GM19467 (cell line): ENCODE measurements at regions not wholly inside any gene's neighbourhood (a gene's known extent, or its start where the extent isn't known, plus 50 kb on each side); places are given as distances from the start of the nearest gene placed in this dataset.

Experiments used
- ATAC-seq: cut with Tn5 transposase; IDR thresholded peaks from one replicate; pipeline ENCODE4 v1.9.1; 2021; ENCODE audit warnings: mild to moderate bottlenecking, moderate library complexity; ENCODE audit not compliant: unreplicated experiment

- ATAC-seq: no peak
Observed at GRCh38 chr9:105142406-105143135, 101.9 kb upstream of the SLC44A1 start.

- no peak for ATAC-seq
Observed at GRCh38 chr9:105143136-105143430, 101.4 kb upstream of the SLC44A1 start.

GRCh38 chr9:105144076-105144475 is 100.4 kb upstream of the SLC44A1 start:
- no peak for ATAC-seq

GRCh38 chr9:105144841-105145240 is 99.6 kb upstream of the SLC44A1 start:
- no peak for ATAC-seq

- no peak for ATAC-seq
Observed at GRCh38 chr9:105146677-105147076, 97.8 kb upstream of the SLC44A1 start.

- no peak for ATAC-seq
Observed at GRCh38 chr9:105147110-105147871, 97.2 kb upstream of the SLC44A1 start.

- ATAC-seq: no peak
Observed at GRCh38 chr9:105148328-105149006, 96.0 kb upstream of the SLC44A1 start.

- ATAC-seq: no peak
Observed at GRCh38 chr9:105150991-105151685, 93.3 kb upstream of the SLC44A1 start.

GRCh38 chr9:105151686-105151995 is 92.8 kb upstream of the SLC44A1 start:
- no peak for ATAC-seq

GRCh38 chr9:105154723-105155191 is 89.7 kb upstream of the SLC44A1 start:
- no peak for ATAC-seq

- peak; percentile 64 for ATAC-seq
Observed at GRCh38 chr9:105157171-105157583, 87.3 kb upstream of the SLC44A1 start.

GRCh38 chr9:105158020-105158419 is 86.4 kb upstream of the SLC44A1 start:
- ATAC-seq: no peak

GRCh38 chr9:105158898-105159297 is 85.6 kb upstream of the SLC44A1 start:
- no peak for ATAC-seq

GRCh38 chr9:105168870-105169319 is 75.6 kb upstream of the SLC44A1 start:
- ATAC-seq: no peak

- no peak for ATAC-seq
Observed at GRCh38 chr9:105171076-105171475, 73.4 kb upstream of the SLC44A1 start.

GRCh38 chr9:105171589-105171988 is 72.9 kb upstream of the SLC44A1 start:
- ATAC-seq: no peak

- ATAC-seq: no peak
Observed at GRCh38 chr9:105172436-105172835, 72.0 kb upstream of the SLC44A1 start.

- ATAC-seq: no peak
Observed at GRCh38 chr9:105173306-105173705, 71.1 kb upstream of the SLC44A1 start.

- no peak for ATAC-seq
Observed at GRCh38 chr9:105173826-105174225, 70.6 kb upstream of the SLC44A1 start.

GRCh38 chr9:105176194-105176593 is 68.3 kb upstream of the SLC44A1 start:
- ATAC-seq: no peak

- no peak for ATAC-seq
Observed at GRCh38 chr9:105178076-105178475, 66.4 kb upstream of the SLC44A1 start.
